DND-41 (cell line): ENCODE measurements at regions not wholly inside any gene's neighbourhood (a gene's known extent, or its start where the extent isn't known, plus 50 kb on each side); places are given as distances from the start of the nearest gene placed in this dataset.

ENCODE experiments used
- ATAC-seq: fragments of 200-7000 bp; cut with Tn5 transposase; 3 replicates; pipeline ENCODE4 v1.9.1; 2021; ENCODE audit warnings: low read depth; ENCODE audit not compliant: insufficient read depth
- DNase-seq: peaks from one replicate; pipeline ENCODE4 v3.0.0-alpha.2; 2020
- H2AFZ ChIP-seq: 2 replicates; pipeline ENCODE4 v1.6.0; 2012; ENCODE audit warnings: low read depth, low read length
- H3K27ac ChIP-seq: 2 replicates; pipeline ENCODE4 v1.5.1; 2012; ENCODE audit warnings: low read length, inconsistent platforms
- H3K27me3 ChIP-seq: fragments of 200-600 bp; sonication (generic); 2 replicates; pipeline ENCODE4 v1.6.0; 2012; ENCODE audit warnings: low read length, mild to moderate bottlenecking, inconsistent platforms; ENCODE audit not compliant: insufficient read depth, poor library complexity
- H3K36me3 ChIP-seq: 2 replicates; pipeline ENCODE4 v1.5.1; 2012; ENCODE audit warnings: low read length, inconsistent platforms; ENCODE audit not compliant: insufficient read depth
- H3K4me1 ChIP-seq: 2 replicates; pipeline ENCODE4 v1.5.1; 2012; ENCODE audit warnings: mild to moderate bottlenecking, low read length; ENCODE audit not compliant: insufficient read depth
- H3K4me2 ChIP-seq: 2 replicates; pipeline ENCODE4 v1.6.0; 2012; ENCODE audit warnings: mild to moderate bottlenecking, moderate library complexity, low read length, inconsistent platforms; ENCODE audit not compliant: insufficient read depth
- H3K4me3 ChIP-seq, 2 experiments: fragments of 200-600 bp in 1 of 2; shearing (Covaris generic) in 1 of 2; 2 replicates each; pipeline ENCODE4 v1.5.1; 2012 to 2016; ENCODE audit warnings: inconsistent platforms in 2 of 2, low read length in 2 of 2, mild to moderate bottlenecking in 2 of 2, low read depth in 1 of 2, moderate library complexity in 1 of 2
- H3K79me2 ChIP-seq: 2 replicates; pipeline ENCODE4 v1.6.0; 2012; ENCODE audit warnings: low read length, inconsistent platforms; ENCODE audit not compliant: insufficient read depth
- H3K9ac ChIP-seq: 2 replicates; pipeline ENCODE4 v1.6.0; 2012; ENCODE audit warnings: low read depth, mild to moderate bottlenecking, inconsistent platforms, low read length, moderate library complexity
- H3K9me3 ChIP-seq: 2 replicates; pipeline ENCODE4 v1.5.1; 2012; ENCODE audit warnings: low read length, moderate library complexity, mild to moderate bottlenecking, inconsistent platforms; ENCODE audit not compliant: insufficient read depth, severe bottlenecking
- H4K20me1 ChIP-seq: 2 replicates; pipeline ENCODE4 v1.6.0; 2012; ENCODE audit warnings: low read length; ENCODE audit not compliant: insufficient read depth
- EZH2 ChIP-seq: IDR thresholded peaks from 3 replicates; pipeline ENCODE4 v1.6.1; 2012; ENCODE audit warnings: borderline replicate concordance, low read depth, mild to moderate bottlenecking, moderate library complexity, low read length, inconsistent platforms; ENCODE audit not compliant: severe bottlenecking
- TF ChIP-seq, protein P1 (sequence below): IDR thresholded peaks from 2 replicates; pipeline ENCODE4 v1.5.1; 2012; ENCODE audit warnings: borderline replicate concordance, low read length, moderate library complexity, mild to moderate bottlenecking; ENCODE audit not compliant: poor library complexity, severe bottlenecking; ENCODE audit errors: extremely low read depth

DNA sequence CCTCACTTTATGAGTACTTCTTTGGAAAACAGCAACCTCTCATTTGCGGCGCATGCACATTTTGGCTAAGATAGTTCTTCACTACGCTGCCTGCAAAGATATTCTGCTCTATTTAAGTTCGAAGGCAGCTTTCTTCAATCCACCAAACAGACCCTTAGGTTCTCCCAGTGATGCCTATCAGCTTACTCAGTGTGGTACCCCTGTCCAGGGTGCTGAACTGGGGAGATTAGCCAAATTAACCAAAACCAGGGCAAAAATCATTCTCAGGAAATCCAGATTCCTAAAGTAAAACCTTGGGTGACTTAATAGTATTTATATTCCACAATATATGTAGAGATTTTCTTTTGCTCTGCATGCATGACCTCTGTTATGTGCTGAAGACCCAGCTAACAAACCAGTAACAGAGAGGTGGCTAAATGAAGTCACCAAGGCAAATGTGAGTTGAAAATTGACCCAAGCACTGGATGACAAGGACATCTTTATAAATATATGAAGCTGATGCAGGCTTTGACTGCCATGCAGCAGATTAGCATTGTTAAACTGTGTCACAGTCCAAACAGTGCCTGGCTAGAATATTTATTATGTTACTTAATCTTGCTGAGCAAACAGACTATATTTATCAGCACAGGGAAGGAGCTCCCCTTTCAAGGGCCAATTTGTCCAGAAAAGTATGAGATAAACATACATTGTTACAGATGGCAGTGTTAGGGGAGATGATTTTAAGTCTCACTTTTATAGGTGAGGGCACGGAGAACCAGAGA is 418.2 kb downstream of the STIM2 start:
- no peak overlapping the region for H3K27ac ChIP-seq
- no peaks in the 10 kb centered on the region for H4K20me1 ChIP-seq
- H3K4me1 ChIP-seq = no peaks in the 10 kb centered on the region
- no peaks in the 10 kb centered on the region for H3K9me3 ChIP-seq
- H3K4me3 ChIP-seq = no peak overlapping the region
- no peak overlapping the region for H3K4me2 ChIP-seq
- ATAC-seq = peak; percentile 58; the same call in 1 of the 3 replicates
- no peak for TF ChIP-seq EZH2
- TF ChIP-seq, protein P1, sequence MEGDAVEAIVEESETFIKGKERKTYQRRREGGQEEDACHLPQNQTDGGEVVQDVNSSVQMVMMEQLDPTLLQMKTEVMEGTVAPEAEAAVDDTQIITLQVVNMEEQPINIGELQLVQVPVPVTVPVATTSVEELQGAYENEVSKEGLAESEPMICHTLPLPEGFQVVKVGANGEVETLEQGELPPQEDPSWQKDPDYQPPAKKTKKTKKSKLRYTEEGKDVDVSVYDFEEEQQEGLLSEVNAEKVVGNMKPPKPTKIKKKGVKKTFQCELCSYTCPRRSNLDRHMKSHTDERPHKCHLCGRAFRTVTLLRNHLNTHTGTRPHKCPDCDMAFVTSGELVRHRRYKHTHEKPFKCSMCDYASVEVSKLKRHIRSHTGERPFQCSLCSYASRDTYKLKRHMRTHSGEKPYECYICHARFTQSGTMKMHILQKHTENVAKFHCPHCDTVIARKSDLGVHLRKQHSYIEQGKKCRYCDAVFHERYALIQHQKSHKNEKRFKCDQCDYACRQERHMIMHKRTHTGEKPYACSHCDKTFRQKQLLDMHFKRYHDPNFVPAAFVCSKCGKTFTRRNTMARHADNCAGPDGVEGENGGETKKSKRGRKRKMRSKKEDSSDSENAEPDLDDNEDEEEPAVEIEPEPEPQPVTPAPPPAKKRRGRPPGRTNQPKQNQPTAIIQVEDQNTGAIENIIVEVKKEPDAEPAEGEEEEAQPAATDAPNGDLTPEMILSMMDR = no peak
- H3K27me3 ChIP-seq = no peaks in the 10 kb centered on the region
- no peak overlapping the region for H2AFZ ChIP-seq
- DNase-seq = peak; percentile 39
- H3K9ac ChIP-seq = no peak overlapping the region
- H3K36me3 ChIP-seq = no peaks in the 10 kb centered on the region
- no peaks in the 10 kb centered on the region for H3K79me2 ChIP-seq

DNA sequence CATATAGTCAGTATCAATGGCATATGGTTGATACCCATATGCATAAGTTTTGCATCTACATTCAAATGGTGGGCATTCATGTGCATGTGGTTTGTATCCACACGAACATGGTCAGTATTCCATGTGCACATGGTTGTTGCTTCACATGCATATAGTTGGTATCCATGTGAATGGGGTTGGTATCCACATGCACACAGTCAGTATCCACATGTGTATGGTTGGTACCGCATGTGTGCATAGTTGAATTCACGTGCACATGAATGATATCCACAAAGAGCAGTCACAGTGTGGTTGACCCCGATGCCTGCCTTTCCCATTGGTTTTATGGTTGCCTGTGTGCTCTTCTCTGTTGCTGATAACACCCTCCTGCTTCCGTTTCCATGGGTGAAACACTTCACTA is 427.9 kb downstream of the STIM2 start:
- Histone ChIP-seq H3K4me2 (no peak overlapping the region), H3K4me3 (no peak overlapping the region), H3K27me3 (no peaks in the 10 kb centered on the region), H3K9me3 (no peaks in the 10 kb centered on the region), H3K36me3 (no peaks in the 10 kb centered on the region), H3K27ac (no peak overlapping the region), H3K9ac (no peak overlapping the region), H3K4me1 (no peaks in the 10 kb centered on the region), H2AFZ (no peak overlapping the region), H4K20me1 (no peaks in the 10 kb centered on the region), H3K79me2 (no peaks in the 10 kb centered on the region)
- ATAC-seq = no peak
- DNase-seq = no peak
- TF ChIP-seq, protein P1 = no peak
- no peak for TF ChIP-seq EZH2

DNA sequence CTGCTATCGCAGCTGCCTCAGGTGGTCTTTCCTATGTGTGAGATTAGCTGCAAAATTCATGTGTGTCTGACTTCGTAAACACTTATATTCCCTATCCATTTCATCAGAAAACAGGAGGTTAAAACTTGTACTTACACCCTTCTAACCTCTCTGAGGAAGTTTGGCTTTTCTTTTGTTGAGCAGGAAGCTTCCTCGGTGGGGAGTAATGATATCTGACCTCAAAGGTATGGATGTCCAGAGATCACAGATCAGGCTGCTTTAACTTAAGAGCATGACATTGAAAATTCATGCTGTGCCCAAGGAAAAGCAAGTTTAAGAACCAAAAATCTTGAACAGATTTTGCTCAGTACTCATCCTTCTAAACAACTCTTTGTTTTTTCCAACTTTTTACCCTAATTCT is 429.1 kb downstream of the STIM2 start:
- H3K27me3 ChIP-seq = no peaks in the 10 kb centered on the region

More for the DNA sequence above, 429.1 kb downstream of the STIM2 start:
- DNase-seq = no peak
- H3K36me3 ChIP-seq = no peaks in the 10 kb centered on the region
- no peak overlapping the region for H2AFZ ChIP-seq
- H3K27ac ChIP-seq = no peak overlapping the region
- no peak overlapping the region for H3K4me2 ChIP-seq
- H3K9me3 ChIP-seq = no peaks in the 10 kb centered on the region
- TF ChIP-seq, protein P1 = no peak
- TF ChIP-seq EZH2 = no peak
- no peak overlapping the region for H3K9ac ChIP-seq
- no peak overlapping the region for H3K4me3 ChIP-seq
- no peaks in the 10 kb centered on the region for H4K20me1 ChIP-seq
- no peaks in the 10 kb centered on the region for H3K4me1 ChIP-seq
- ATAC-seq = no peak
- no peaks in the 10 kb centered on the region for H3K79me2 ChIP-seq
